SK-N-SH treated with all-trans-retinoic acid at 6 μM for 48 hours (cell line): ENCODE measurements at regions not wholly inside any gene's neighbourhood (a gene's known extent, or its start where the extent isn't known, plus 50 kb on each side); places are given as distances from the start of the nearest gene placed in this dataset.

Experiments
- ATAC-seq: fragments of 200-7000 bp; cut with Tn5 transposase; 3 replicates; pipeline ENCODE4 v1.9.1; 2020; ENCODE audit warnings: mild to moderate bottlenecking, moderate library complexity
- ARNTL ChIP-seq: fragments of 450-650 bp; formaldehyde crosslinking; IDR thresholded peaks from 2 replicates; pipeline ENCODE4 v1.5.0; 2020; ENCODE audit warnings: low read depth, mild to moderate bottlenecking, moderate library complexity, borderline replicate concordance
- BACH2 ChIP-seq: fragments of 250-450 bp; sonication (Bioruptor Pico); IDR thresholded peaks from 2 replicates; pipeline ENCODE4 v1.9.0; 2021; ENCODE audit warnings: mild to moderate bottlenecking, borderline replicate concordance
- CSDC2 ChIP-seq: fragments of 250-450 bp; sonication (Bioruptor Pico); IDR thresholded peaks from 2 replicates; pipeline ENCODE4 v1.5.0; 2020; ENCODE audit warnings: mild to moderate bottlenecking, moderate library complexity
- ESRRG ChIP-seq: fragments of 250-450 bp; sonication (Bioruptor Pico); IDR thresholded peaks from 2 replicates; pipeline ENCODE4 v1.6.1; 2021; ENCODE audit warnings: mild to moderate bottlenecking
- GLIS3 ChIP-seq: fragments of 250-450 bp; sonication (Bioruptor Pico); IDR thresholded peaks from 2 replicates; pipeline ENCODE4 v1.5.0; 2020; ENCODE audit warnings: mild to moderate bottlenecking, moderate library complexity
- ISL1 ChIP-seq: fragments of 250-450 bp; sonication (Bioruptor Pico); IDR thresholded peaks from 2 replicates; pipeline ENCODE4 v2.1.2; 2022; ENCODE audit warnings: mild to moderate bottlenecking, moderate library complexity
- OSR1 ChIP-seq: fragments of 250-450 bp; sonication (Bioruptor Pico); IDR thresholded peaks from 2 replicates; pipeline ENCODE4 v1.8.0; 2022; ENCODE audit warnings: moderate library complexity, mild to moderate bottlenecking, inconsistent platforms
- PATZ1 ChIP-seq: fragments of 250-450 bp; sonication (Bioruptor Pico); IDR thresholded peaks from 2 replicates; pipeline ENCODE4 v1.8.0; 2020; ENCODE audit warnings: mild to moderate bottlenecking, moderate library complexity, borderline replicate concordance
- POU6F1 ChIP-seq: fragments of 250-450 bp; sonication (Bioruptor Pico); IDR thresholded peaks from 2 replicates; pipeline ENCODE4 v1.8.0; 2021; ENCODE audit warnings: low read depth, mild to moderate bottlenecking, moderate library complexity, borderline replicate concordance
- TCF4 ChIP-seq: fragments of 250-450 bp; sonication (Bioruptor Pico); IDR thresholded peaks from 2 replicates; pipeline ENCODE4 v1.8.0; 2021; ENCODE audit warnings: mild to moderate bottlenecking, moderate library complexity, borderline replicate concordance
- TOX ChIP-seq: fragments of 250-450 bp; sonication (Bioruptor Pico); IDR thresholded peaks from 2 replicates; pipeline ENCODE4 v1.8.0; 2021; ENCODE audit warnings: mild to moderate bottlenecking, moderate library complexity, borderline replicate concordance
- TSHZ2 ChIP-seq: fragments of 250-450 bp; sonication (Bioruptor Pico); IDR thresholded peaks from 2 replicates; pipeline ENCODE4 v1.5.0; 2020; ENCODE audit warnings: mild to moderate bottlenecking, moderate library complexity
- ZC3H10 ChIP-seq: fragments of 250-450 bp; sonication (Bioruptor Pico); IDR thresholded peaks from 2 replicates; pipeline ENCODE4 v1.5.1; 2021; ENCODE audit warnings: mild to moderate bottlenecking, moderate library complexity
- ZFP3 ChIP-seq: fragments of 250-450 bp; sonication (Bioruptor Pico); IDR thresholded peaks from 2 replicates; pipeline ENCODE4 v1.5.0; 2020; ENCODE audit warnings: mild to moderate bottlenecking, moderate library complexity
- ZFP30 ChIP-seq: fragments of 450-650 bp; formaldehyde crosslinking; IDR thresholded peaks from 2 replicates; pipeline ENCODE4 v1.5.0; 2022; ENCODE audit warnings: mild to moderate bottlenecking, moderate library complexity
- ZNF565 ChIP-seq: fragments of 450-650 bp; formaldehyde crosslinking; conservative IDR thresholded peaks from 2 replicates; pipeline ENCODE4 v1.5.0; 2020; ENCODE audit warnings: low read depth, mild to moderate bottlenecking, moderate library complexity
- ZNF70 ChIP-seq: fragments of 450-650 bp; formaldehyde crosslinking; IDR thresholded peaks from 2 replicates; pipeline ENCODE4 v1.5.0; 2020; ENCODE audit warnings: mild to moderate bottlenecking, moderate library complexity
- ZNF8 ChIP-seq: fragments of 450-650 bp; formaldehyde crosslinking; IDR thresholded peaks from 2 replicates; pipeline ENCODE4 v1.5.0; 2020; ENCODE audit warnings: mild to moderate bottlenecking, moderate library complexity
- TF ChIP-seq, protein P1 (sequence below): fragments of 250-450 bp; sonication (Bioruptor Pico); IDR thresholded peaks from 2 replicates; pipeline ENCODE4 v1.5.1; 2021; ENCODE audit warnings: mild to moderate bottlenecking, moderate library complexity
- TF ChIP-seq, protein P2 (sequence below): fragments of 250-450 bp; sonication (Bioruptor Pico); IDR thresholded peaks from 2 replicates; pipeline ENCODE4 v1.5.1; 2020; ENCODE audit warnings: low read depth, mild to moderate bottlenecking, moderate library complexity

DNA sequence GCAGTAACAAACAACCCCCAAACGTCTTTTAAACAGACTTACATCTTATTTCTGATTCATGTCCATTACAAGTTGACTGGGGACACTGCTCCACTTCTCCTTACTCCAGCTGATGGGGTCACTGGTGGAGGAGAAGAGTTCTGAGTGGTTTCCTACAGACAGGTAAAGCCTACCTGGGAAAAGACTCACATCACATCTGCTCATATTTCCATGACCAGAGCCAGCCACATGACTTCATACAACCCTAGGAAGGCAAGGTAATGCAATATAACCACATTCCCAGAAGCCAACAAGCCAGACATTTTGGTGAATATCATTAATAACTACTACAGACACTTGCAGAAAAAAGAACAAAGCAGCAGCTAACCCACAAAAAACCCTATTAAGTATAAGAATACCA is 90.5 kb upstream of the IRX6 start:
- TF ChIP-seq, protein P1, sequence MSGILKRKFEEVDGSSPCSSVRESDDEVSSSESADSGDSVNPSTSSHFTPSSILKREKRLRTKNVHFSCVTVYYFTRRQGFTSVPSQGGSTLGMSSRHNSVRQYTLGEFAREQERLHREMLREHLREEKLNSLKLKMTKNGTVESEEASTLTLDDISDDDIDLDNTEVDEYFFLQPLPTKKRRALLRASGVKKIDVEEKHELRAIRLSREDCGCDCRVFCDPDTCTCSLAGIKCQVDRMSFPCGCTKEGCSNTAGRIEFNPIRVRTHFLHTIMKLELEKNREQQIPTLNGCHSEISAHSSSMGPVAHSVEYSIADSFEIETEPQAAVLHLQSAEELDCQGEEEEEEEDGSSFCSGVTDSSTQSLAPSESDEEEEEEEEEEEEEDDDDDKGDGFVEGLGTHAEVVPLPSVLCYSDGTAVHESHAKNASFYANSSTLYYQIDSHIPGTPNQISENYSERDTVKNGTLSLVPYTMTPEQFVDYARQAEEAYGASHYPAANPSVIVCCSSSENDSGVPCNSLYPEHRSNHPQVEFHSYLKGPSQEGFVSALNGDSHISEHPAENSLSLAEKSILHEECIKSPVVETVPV (CRISPR knock-in tag) = no peak
- TF ChIP-seq GLIS3 (CRISPR knock-in tag) (no peak), TCF4 (no peak)
- ATAC-seq = no peak

DNA sequence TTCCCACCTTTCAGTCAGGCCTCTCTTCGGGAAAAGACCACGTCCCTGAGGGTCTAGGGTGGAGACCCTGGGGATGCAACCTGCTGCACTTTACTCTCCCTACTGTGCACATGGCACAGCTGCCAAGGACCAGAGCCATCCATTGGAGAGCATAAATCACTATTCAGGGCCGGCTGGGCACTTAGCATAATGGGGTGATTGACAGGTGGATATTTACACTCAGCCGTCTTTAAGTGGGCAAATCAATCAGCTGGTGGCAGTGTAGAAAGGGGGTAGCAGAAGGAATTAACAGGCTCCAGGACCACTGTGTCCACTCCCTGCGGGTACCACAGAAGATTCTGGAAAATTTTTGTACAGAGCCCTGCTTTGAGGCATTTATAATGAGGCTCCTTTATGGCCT is 87.3 kb upstream of the IRX6 start:
- no peak for ATAC-seq
- no peak for TF ChIP-seq ISL1
- no peak for TF ChIP-seq ZC3H10 (CRISPR knock-in tag)
- TF ChIP-seq, protein P2, sequence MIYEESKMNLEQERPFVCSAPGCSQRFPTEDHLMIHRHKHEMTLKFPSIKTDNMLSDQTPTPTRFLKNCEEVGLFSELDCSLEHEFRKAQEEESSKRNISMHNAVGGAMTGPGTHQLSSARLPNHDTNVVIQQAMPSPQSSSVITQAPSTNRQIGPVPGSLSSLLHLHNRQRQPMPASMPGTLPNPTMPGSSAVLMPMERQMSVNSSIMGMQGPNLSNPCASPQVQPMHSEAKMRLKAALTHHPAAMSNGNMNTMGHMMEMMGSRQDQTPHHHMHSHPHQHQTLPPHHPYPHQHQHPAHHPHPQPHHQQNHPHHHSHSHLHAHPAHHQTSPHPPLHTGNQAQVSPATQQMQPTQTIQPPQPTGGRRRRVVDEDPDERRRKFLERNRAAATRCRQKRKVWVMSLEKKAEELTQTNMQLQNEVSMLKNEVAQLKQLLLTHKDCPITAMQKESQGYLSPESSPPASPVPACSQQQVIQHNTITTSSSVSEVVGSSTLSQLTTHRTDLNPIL (CRISPR knock-in tag) = no peak
- no peak for TF ChIP-seq PATZ1 (CRISPR knock-in tag)
- TF ChIP-seq TSHZ2 (CRISPR knock-in tag) = no peak
- TF ChIP-seq ZNF565 = no peak
- no peak for TF ChIP-seq ZFP30 (CRISPR knock-in tag)
- TF ChIP-seq GLIS3 (CRISPR knock-in tag) = no peak

- TF ChIP-seq ZC3H10 (CRISPR knock-in tag) = no peak
- TF ChIP-seq OSR1 (CRISPR knock-in tag) = no peak
- TF ChIP-seq, protein P1 (CRISPR knock-in tag) = no peak
- no peak for ATAC-seq
Measured at GRCh38 chr16:55239723-55240122, 84.3 kb upstream of the IRX6 start.

DNA sequence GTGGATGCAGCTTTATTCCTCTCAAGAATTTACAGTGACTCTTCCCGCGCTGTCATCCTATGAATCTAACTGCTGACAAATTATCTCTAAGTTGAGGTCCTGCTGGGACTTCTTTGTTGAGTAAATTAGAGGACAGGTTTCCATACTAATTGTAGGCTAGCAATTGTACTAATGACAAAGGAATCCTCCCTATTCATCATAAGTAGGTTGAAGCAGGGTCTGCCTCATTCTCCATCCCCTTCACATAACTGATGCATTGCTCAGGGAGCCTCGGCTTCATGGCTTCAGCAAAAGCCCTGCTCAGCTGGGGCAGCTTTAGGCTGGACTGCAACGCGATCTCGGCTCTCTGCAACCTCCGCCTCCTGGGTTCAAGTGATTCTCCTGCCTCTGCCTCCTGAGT is 83.1 kb upstream of the IRX6 start:
- no peak for TF ChIP-seq OSR1 (CRISPR knock-in tag)
- no peak for TF ChIP-seq ZC3H10 (CRISPR knock-in tag)
- no peak for TF ChIP-seq PATZ1 (CRISPR knock-in tag)
- no peak for TF ChIP-seq GLIS3 (CRISPR knock-in tag)
- ATAC-seq = no peak

DNA sequence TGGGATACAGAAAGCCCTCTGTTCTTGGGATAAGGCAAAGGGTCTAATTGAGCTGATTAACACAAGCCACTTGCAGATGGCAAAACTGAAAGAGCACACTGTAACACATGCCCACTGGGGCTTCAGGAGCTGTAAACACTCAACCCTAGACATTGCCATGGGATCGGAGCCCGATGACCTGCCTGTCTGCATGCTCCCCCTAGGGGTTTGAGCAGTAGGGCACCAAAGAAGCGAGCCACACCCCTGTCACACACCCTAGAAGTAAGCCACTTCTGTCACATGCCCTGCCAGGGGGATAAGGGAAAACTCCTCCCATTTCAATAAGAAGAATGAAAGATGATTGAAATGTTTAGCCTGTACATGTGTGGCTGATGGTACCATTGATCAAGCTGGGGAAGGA is 81.3 kb upstream of the IRX6 start:
- no peak for ATAC-seq
- no peak for TF ChIP-seq TOX (CRISPR knock-in tag)
- no peak for TF ChIP-seq GLIS3 (CRISPR knock-in tag)
- no peak for TF ChIP-seq ARNTL (CRISPR knock-in tag)
- no peak for TF ChIP-seq ZNF70 (CRISPR knock-in tag)
- TF ChIP-seq ESRRG (CRISPR knock-in tag) = no peak
- TF ChIP-seq POU6F1 (CRISPR knock-in tag) = no peak
- TF ChIP-seq ZNF8 (CRISPR knock-in tag) = no peak
- no peak for TF ChIP-seq ZNF565
- TF ChIP-seq ZFP30 (CRISPR knock-in tag) = no peak
- no peak for TF ChIP-seq BACH2 (CRISPR knock-in tag)
- no peak for TF ChIP-seq CSDC2 (CRISPR knock-in tag)
- no peak for TF ChIP-seq ISL1
- no peak for TF ChIP-seq ZC3H10 (CRISPR knock-in tag)
- TF ChIP-seq ZFP3 (CRISPR knock-in tag) = no peak
